ENCODE measurements at regions not wholly inside any gene's neighbourhood (a gene's known extent, or its start where the extent isn't known, plus 50 kb on each side); places are given as distances from the start of the nearest gene placed in this dataset.
"Not testable (repeated sequence)": the region's sequence is repeated elsewhere in the genome, so short reads cannot be mapped to it uniquely, and the experiment has no call there.

DNA sequence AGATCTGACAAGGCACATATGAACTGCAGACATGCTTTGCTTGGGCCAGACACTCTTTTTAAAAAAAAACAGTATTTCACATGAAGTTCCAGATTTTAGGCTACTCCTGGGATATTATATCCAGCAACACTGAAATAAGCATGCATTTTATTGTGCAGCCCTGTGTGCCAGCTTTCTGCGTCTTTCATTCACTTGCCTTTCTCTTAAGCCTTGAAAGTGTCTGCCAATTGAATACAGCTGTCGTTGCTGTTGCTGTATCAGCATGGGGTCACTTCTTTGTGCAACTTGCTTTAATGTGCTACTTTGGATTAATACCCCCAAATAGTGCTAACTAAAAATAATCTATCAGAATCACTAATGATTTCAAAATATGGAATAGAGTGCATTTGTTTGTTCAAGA, 657.8 kb downstream of the SLITRK6 start:
- no peak for DNase-seq (ENCODE audit: low read depth in 4 of 4, low spot score in 2 of 4)

DNA sequence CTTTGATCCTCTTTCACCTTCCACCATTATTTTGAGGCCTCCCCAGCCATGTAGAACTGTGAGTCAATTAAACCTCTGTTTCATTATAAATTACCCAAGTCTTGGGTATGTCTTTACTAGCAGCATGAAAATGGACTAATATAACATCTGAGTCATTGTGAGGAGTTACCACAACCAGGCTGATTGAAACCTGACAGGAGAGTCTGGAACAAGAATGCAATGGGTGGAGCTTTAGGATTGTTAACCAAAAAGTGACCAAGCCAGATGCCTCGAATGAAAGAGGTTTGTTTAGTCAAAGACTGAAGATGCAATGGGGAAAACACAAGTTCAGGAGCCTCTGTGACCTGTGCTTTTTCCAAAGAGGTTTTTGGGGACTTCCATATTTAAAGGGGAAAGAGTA, 659.0 kb downstream of the SLITRK6 start:
- no peak for DNase-seq (ENCODE audit: low read depth in 4 of 4, low spot score in 2 of 4)

DNA sequence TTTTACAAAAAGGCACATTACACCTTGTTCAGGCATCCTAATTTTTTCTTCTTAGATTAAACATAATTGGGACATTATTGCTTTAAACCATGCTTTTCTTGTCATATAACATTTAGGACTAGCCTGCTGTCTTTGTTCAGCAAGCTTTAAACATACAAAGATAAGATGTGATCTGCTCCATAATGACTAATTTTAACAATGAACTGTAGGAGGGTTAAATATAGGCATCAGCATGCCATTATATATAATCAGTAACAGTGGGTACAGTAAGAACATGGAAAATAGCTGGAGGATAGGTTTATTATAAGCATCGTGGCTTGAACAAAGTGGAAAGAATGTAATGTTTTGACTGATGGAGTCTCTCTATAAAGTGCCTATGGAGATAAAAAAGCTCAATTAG, 661.7 kb downstream of the SLITRK6 start:
- no peak for DNase-seq (ENCODE audit: low read depth in 4 of 4, low spot score in 2 of 4)

DNA sequence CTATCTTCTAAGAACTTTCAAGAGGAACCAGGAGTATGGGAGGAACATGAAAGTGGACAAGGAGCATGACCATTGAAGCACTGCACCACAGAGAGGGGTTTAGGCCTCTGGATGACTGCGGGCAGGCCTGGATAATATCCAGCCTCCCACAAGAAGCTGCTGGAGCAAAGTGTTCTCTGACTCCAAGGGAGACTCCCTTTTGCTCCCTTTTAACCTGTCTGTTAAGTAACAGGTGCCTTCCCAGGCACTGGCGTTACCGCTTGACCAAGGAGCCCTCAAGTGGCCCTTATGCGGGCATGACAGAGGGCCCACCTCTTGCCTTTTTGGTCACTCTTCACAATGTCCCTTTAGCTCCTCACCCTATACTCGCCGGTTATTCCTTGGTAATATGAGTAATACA, 666.2 kb downstream of the SLITRK6 start:
- no peak for DNase-seq (ENCODE audit: low read depth in 4 of 4, low spot score in 2 of 4)

DNA sequence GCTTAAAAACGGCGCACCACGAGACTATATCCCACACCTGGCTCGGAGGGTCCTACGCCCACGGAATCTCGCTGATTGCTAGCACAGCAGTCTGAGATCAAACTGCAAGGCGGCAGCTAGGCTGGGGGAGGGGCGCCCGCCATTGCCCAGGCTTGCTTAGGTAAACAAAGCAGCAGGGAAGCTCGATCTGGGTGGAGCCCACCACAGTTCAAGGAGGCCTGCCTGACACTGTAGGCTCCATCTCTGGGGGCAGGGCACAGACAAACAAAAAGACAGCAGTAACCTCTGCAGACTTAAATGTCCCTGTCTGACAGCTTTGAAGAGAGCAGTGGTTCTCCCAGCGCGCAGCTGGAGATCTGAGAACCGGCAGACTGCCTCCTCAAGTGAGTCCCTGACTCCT, 675.7 kb downstream of the SLITRK6 start:
- not testable (repeated sequence) for DNase-seq (ENCODE audit: low read depth in 4 of 4, low spot score in 2 of 4)

DNA sequence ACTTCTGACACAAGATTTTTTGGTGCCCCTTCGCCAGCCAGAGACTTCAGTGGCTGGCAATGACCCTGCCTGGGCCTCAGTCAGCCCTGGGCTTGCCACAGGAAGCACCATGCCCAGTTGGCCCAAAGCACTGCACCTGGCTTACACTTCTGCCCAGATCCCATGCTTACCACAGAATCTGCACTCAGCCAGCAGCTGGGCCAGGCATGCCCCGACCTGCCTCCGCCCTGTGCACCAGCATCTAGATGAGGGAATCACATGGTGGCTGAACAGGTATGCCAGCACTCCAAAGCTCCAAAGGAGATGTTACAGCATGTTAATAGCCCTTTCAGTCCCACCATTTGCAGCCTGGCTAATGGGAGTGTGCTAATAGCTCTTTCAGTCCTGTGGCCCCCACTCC, 690.9 kb downstream of the SLITRK6 start:
- no peak for DNase-seq (ENCODE audit: low read depth in 4 of 4, low spot score in 2 of 4)

DNA sequence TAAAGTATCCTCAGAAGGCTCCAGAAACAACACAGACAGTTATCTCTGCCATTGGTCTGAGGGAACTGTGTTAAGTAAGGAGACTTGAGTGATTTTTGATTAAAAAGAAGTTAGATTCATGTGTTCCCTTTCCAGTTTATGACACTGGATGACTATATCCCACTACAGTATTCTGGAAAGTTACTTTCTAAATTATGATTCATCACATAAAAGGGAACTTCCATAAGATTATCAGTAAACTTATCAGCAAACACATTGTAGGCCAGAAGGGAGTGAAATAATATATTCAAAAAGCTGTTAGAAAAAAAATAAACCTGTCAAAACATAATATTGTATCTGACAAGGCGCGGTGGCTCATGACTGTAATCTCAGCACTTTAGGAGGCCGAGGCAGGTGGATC, 700.0 kb downstream of the SLITRK6 start:
- DNase-seq (ENCODE audit: low read depth in 4 of 4, low spot score in 2 of 4) = no peak

DNA sequence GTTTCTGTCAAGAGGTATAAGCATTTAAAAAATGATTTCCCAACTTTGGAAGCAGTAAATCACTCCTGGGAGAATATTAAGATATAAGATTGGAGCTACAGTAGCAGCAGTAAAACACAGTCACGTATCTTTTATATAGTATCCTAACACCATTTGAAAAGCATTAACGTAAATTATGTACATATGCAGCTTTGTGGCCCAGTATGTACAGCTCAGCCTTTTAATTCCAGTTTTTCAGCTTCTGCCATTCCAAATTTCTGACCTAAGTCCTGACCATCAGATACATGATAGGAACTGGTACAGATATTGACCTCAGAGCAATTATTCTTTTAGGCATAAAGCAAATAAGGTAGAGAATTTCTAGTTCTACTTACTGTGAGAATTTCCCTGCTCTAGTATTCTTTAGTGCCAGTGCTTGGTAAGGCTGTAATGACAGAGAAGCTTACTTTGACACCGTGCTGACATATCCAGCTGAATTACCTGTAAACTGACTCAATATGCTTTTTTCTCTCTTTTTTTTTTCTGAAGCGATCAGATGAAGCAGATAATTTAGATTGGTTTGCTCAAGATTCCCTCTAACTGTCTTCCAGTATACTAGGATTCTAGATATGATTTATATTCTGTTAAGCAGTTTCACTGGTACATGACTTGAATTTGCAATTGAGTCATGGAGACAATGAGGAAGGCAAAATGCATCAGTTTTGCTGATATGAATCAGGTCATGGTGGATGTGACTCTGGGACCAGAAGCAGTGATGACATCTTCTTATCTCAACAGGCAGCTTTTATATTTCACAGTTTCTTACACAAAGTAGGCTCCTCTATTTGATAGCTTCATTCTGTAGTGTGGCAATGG, 703.6 kb downstream of the SLITRK6 start:
- no peak for DNase-seq (ENCODE audit: low read depth in 4 of 4, low spot score in 2 of 4)

DNA sequence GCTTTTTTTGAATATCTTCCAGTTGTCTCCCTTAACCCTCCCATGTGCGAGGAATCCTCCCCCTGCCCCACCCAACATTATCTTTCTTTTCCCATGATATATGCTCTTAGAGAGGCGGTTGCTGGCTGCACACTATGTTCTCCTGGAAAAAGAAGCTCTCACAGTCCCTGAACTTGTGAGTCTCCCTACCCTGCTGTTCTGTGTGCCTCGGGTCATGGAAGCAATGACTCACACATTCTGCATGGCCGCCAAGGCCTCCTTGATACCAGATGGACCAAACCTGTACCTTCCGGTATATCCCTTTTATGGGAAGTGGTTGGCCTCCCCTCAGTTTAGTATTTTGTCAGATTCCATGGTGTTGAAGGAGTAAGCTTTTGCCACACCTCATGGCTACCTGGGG, 705.4 kb downstream of the SLITRK6 start:
- DNase-seq (ENCODE audit: low read depth in 4 of 4, low spot score in 2 of 4) = no peak

DNA sequence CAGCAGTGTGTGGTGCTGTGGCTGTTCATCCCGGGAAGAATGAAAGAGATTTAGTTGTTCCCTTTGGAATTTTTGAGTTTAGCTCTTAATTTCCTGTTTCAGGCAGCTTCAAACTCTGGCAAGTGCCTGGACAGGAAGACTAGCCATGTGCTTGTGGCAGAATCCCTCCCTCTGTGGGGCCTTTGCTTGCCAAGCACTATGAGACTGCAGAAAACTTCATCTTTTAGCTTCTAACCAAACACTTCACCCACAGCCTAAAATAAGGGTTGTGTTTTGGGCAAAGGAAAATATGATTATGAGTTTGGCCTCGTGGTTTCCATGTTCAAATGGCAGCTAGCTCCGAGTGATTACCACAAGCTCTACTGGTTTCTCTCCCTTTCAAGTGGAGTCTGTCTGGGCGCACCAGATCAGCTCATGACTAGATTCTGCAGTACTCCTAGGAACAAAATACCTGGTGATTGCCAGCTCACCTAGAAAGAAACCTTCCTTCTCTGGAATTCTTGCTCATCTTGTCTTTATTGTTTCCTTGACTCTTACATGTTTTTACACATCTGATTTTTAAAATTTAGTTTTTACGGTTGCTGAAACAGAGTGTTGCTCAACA, 707.5 kb downstream of the SLITRK6 start:
- no peak for DNase-seq (ENCODE audit: low read depth in 4 of 4, low spot score in 2 of 4)

DNA sequence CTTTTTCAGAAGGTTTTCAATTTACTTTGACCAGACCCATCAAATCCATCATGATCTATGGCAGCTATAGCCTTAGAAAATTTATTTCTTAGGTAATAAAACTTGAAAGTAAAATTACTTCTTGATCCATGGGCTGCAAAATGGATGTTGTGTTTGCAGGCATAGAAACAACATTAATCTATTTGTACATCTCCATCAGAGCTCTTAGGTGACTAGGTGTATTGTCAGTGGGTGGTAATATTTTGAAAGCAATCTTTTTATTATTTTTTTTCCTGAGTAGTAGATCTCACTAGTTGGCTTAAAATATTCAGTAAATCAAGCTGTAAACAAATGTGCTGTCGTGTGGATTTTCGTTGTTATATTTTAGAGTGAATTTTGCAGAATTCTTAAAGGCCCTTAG, 710.0 kb downstream of the SLITRK6 start:
- no peak for DNase-seq (ENCODE audit: low read depth in 4 of 4, low spot score in 2 of 4)

DNA sequence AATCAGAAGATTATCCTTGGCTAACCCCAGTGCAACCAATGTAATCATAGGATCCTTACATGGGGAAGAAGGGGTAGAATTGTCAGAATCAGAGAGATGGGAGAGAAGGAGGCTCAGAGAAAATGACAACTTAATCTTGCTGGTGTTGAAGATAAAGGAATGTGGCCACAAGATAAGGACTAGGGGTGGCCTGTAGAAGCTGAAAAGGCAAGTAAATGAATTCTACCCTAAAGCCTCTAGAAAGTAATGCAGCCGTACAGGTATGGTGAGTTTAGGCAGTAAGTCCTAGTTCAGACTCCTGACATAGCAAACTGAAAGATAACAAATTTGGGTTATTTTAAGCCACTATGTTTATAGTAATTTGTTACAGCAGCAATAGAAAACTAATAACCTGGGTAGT, 718.5 kb downstream of the SLITRK6 start:
- DNase-seq (ENCODE audit: low read depth in 4 of 4, low spot score in 2 of 4) = no peak

DNA sequence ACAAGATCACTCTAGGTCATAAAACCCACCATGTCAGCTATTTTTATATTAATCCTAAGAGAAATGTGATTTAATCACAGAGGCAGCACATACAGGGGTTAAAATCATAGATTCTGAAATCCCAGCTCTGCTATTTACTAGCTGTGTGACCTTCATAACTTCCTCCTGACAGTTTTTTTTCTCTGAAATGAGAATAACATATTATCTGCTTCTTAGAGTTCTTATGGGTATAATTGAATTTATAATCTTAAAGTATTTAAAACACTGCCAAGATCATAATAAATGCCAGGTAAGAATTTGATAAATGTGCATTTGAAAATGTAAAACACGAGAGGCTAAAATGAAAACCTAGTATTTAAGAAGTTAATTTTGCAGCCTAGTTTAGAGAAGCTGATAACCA, 722.9 kb downstream of the SLITRK6 start:
- DNase-seq (ENCODE audit: low read depth in 4 of 4, low spot score in 2 of 4) = no peak

DNA sequence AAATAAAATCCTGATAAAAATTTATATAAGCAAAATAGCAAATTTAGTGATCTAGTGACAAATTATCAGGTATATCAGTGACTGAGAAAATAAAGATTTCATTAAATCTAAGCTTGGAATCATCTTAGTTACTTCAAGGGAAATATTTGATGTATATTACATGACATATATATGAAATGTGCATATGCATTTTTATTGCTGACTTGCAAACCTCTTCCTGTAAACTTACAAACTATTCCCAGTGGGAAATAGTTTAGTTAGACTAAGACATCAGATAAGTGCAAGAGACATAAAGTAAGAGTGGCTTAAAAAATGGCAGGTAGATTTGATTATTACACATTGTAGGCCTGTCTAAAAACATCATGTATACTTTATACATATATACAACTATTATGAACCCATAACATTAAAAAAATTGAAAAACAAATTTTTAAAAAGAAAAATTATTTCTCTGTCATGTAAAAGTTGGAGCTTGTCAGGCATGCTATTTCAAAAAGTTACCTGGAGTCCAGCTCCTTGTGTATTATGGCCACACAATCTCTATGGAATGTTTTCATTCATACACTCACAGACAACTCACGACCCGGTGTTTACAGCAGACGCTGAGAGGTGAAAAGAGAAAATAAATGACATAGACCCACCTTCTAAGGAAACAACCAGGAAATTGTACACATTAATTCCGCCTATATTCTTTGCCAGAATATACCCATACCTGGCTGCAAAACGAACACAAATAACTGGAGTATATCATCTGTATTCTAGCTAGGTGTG, 724.5 kb downstream of the SLITRK6 start:
- no peak for DNase-seq (ENCODE audit: low read depth in 4 of 4, low spot score in 2 of 4)

DNA sequence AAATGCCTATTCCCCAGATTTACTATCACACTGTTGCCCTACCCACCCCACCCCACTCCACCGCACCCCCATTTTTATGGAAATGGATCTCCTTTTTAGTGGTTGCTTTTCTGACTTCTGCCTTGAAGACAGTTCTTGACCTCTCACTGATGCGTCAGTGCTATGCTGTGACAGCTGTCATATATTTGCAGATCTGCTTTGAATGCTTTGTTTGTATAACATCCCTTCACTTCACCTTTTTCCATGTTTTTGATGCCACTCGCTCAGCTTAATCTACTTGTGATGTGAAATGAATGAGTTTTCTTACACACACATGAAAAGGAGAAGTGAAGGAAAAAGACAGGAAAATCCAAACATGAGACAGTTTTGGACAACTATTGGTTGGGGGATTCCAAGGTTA, 731.0 kb downstream of the SLITRK6 start:
- no peak for DNase-seq (ENCODE audit: low read depth in 4 of 4, low spot score in 2 of 4)

DNA sequence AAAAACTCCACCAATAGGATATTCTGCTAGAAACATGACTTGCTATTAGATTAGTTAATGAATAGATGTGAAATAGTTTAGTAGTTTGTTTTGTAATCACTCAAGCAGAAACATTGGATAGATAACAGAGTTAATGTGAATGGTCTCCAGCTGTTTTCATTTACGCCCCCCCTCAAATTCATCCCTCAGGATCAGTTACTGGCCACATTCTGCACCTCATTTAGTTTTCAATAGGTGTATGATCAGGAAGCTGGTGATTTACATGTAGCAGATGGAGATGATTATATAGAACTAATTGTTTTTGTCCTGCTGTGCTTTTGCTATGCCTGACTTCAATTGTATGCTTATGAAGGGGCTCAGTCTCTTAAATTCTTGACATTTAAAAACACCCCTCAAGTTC, 759.0 kb downstream of the SLITRK6 start:
- no peak for DNase-seq (ENCODE audit: low read depth in 4 of 4, low spot score in 2 of 4)

DNA sequence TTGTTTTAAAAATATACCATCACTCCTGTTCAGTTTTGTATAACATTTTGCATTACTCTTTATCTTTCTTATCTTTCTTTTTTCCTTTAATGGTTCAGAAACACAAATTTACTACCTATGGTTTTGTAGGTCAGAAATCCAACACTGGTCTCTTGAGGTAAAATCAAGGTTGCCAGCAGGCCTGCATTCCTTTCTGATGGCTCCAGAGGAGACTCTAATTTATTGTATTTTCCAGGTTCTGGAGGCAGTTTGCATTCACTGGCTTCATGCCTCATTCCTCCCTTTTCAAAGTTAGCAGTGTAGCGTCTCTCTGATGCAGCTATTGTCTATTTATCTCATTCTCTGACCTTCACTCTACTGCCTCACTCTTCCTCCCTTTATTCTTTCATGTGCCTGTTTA, 767.4 kb downstream of the SLITRK6 start:
- DNase-seq (ENCODE audit: low read depth in 4 of 4, low spot score in 2 of 4) = peak in 1 of 4 donors; percentile 3

DNA sequence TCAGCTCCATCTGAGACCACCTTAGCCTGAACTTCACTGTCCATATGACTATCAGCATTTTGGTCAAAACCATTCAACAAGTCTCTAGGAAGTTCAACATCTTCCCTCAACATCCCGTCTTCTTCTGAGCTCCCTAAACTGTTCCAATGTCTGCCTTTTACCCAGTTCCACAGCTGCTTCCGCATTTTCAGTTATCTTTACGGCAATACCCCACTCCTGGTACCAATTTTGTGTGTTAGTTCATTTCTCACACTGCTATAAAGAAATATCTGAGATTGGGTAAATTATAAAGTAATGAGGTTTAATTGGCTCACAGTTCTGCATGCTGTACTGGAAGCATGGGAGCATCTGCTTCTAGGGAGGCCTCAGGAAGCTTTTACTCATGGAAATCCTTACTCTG, 771.2 kb downstream of the SLITRK6 start:
- no peak for DNase-seq (ENCODE audit: low read depth in 4 of 4, low spot score in 2 of 4)

DNA sequence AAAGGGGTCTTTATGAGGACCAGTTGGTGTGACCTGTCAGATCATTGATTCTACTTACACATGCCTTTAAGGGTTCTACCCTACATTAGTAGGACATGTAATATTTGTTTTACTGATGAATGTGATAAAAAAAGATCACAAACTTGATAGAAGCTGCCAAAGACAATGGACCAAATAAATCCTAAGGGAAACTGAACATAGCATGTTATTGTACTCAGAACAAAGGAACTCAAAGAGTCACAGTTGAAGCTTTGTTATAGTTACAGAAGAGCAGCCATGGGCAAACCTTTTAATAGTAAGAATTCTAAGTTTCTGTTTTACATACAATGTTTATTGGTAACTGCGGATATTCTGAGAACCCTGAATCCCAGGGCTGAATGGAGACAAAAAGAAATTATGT, 780.1 kb downstream of the SLITRK6 start:
- no peak for DNase-seq (ENCODE audit: low read depth in 4 of 4, low spot score in 2 of 4)

DNA sequence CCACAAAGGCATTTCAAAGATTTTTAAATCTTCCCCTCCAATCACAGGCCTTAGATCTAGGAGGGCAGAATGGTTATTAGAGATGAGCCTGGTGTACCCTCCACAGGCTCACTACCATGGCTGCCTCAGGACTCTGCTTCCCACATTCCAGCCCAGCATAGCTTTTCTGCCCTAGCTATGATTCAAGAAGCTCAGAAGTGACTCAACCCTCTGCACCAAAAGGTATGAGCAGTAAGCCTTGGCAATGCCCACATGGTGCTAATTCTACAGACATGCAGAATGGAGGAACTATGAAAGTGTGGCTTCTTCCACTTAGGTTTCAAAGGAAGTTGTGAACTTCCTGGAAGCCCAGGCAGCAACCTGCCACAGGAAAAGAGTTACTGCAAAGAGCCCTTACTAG, 786.2 kb downstream of the SLITRK6 start:
- no peak for DNase-seq (ENCODE audit: low read depth in 4 of 4, low spot score in 2 of 4)

DNA sequence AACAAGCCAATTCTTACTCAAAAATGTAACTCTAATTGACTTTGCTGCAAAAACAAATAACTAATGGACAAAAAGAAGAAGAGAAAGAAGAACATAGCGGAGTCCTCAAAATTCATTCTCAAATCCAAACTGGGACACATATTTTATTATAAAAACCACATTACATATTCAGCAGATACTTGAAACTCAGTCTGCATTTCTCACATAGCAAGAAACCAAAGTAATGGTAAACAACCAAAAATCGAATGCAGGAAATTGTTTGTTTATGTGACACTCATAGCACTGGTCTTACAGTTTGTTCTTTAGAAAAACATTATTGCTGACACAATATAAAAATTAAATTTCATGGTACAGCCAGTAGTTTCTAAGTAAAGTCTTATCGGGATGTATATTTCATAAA, 789.8 kb downstream of the SLITRK6 start:
- DNase-seq (ENCODE audit: low read depth in 4 of 4, low spot score in 2 of 4) = no peak

DNA sequence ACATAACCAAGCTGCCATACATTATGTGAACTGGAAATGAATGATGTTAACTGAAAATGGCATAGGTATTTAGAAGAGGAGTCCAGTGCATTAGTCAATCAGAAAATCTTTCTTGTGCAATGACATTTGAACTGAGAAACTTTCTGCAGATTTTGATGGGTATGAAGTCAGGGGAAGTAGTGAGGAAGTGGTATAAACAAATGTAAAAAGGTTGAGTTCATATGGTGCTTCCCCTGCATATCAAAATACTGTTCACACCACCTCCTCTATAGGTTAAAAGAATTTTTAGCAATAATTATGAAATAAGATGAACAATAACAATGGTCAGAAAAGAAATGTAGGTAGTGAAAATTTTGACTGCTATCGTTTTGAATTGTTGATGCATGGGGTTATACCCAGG, 800.0 kb downstream of the SLITRK6 start:
- no peak for DNase-seq (ENCODE audit: low read depth in 4 of 4, low spot score in 2 of 4)
